SK-N-MC (cell line): ENCODE measurements at regions not wholly inside any gene's neighbourhood (a gene's known extent, or its start where the extent isn't known, plus 50 kb on each side); places are given as distances from the start of the nearest gene placed in this dataset.

Source experiments
- DNase-seq: peaks from one replicate; pipeline ENCODE4 v3.0.0-alpha.2; 2011; ENCODE audit warnings: low read depth, low spot score
- H3K27ac ChIP-seq: fragments of 200-600 bp; sonication (generic); 2 replicates; pipeline ENCODE4 v1.5.1; 2016; ENCODE audit warnings: mixed run types
- H3K36me3 ChIP-seq: fragments of 200-600 bp; sonication (generic); 2 replicates; pipeline ENCODE4 v1.6.1; 2017; ENCODE audit warnings: antibody characterized with exemption, low read length, mixed read lengths; ENCODE audit not compliant: insufficient read depth
- H3K4me3 ChIP-seq: fragments of 200-600 bp; sonication (generic); 2 replicates; pipeline ENCODE4 v1.5.1; 2016
- H3K9ac ChIP-seq: fragments of 200-600 bp; sonication (generic); 2 replicates; pipeline ENCODE4 v1.8.0; 2017; ENCODE audit warnings: mixed run types, mixed read lengths; ENCODE audit not compliant: insufficient read length
- H3K9me3 ChIP-seq: fragments of 200-600 bp; sonication (generic); 2 replicates; pipeline ENCODE4 v1.6.1; 2017; ENCODE audit warnings: low read depth, mild to moderate bottlenecking, antibody characterized with exemption, low read length, moderate library complexity, mixed read lengths
- EZH2 ChIP-seq: fragments of 200-600 bp; sonication (generic); IDR thresholded peaks from one replicate; pipeline ENCODE4 v1.6.1; 2017; ENCODE audit warnings: antibody characterized with exemption
- FOXP2 ChIP-seq: optimal IDR thresholded peaks from 2 replicates; pipeline ENCODE3; 2011; ENCODE audit warnings: mild to moderate bottlenecking, moderate library complexity; ENCODE audit not compliant: insufficient read depth; ENCODE audit errors: extremely low read length, control extremely low read depth
- POLR2AphosphoS5 ChIP-seq: IDR thresholded peaks from 2 replicates; pipeline ENCODE4 v1.6.1; 2012; ENCODE audit warnings: mild to moderate bottlenecking, low read depth, low read length, borderline replicate concordance

GRCh38 chr3:56971816-56972215 lies 88.6 kb upstream of the SPATA12 start:
- Histone ChIP-seq H3K9ac (no peak overlapping the region), H3K9me3 (no peaks in the 10 kb centered on the region), H3K27ac (no peak overlapping the region), H3K4me3 (no peak overlapping the region), H3K36me3 (no peaks in the 10 kb centered on the region)
- DNase-seq: no peak
- TF ChIP-seq POLR2AphosphoS5 (no peak), EZH2 (no peak)

- no peaks in the 10 kb centered on the region for H3K36me3 ChIP-seq
- H3K27ac ChIP-seq: no peak overlapping the region
- no peak for TF ChIP-seq POLR2AphosphoS5
- TF ChIP-seq FOXP2: no peak
- no peak for TF ChIP-seq EZH2
- no peak overlapping the region for H3K4me3 ChIP-seq
- H3K9me3 ChIP-seq: no peaks in the 10 kb centered on the region
- no peak overlapping the region for H3K9ac ChIP-seq
- no peak for DNase-seq
Measured at GRCh38 chr3:56971261-56971660, 89.2 kb upstream of the SPATA12 start.

GRCh38 chr3:56970461-56970879 lies 90.0 kb upstream of the SPATA12 start:
- Histone ChIP-seq H3K9ac (no peak overlapping the region), H3K9me3 (no peaks in the 10 kb centered on the region), H3K4me3 (no peak overlapping the region), H3K27ac (no peak overlapping the region), H3K36me3 (no peaks in the 10 kb centered on the region)
- no peak for TF ChIP-seq FOXP2
- no peak for TF ChIP-seq POLR2AphosphoS5
- TF ChIP-seq EZH2: no peak
- DNase-seq: no peak

GRCh38 chr3:56969851-56970250 lies 90.6 kb upstream of the SPATA12 start:
- H3K4me3 ChIP-seq: no peak overlapping the region
- no peak overlapping the region for H3K27ac ChIP-seq
- TF ChIP-seq EZH2: no peak
- no peak for TF ChIP-seq POLR2AphosphoS5
- TF ChIP-seq FOXP2: no peak
- no peak overlapping the region for H3K9ac ChIP-seq
- no peaks in the 10 kb centered on the region for H3K36me3 ChIP-seq
- H3K9me3 ChIP-seq: no peaks in the 10 kb centered on the region
- DNase-seq: no peak

GRCh38 chr3:56966509-56966908 lies 94.0 kb upstream of the SPATA12 start:
- Histone ChIP-seq H3K9me3 (no peaks in the 10 kb centered on the region), H3K36me3 (no peaks in the 10 kb centered on the region), H3K27ac (no peak overlapping the region), H3K9ac (no peak overlapping the region), H3K4me3 (no peak overlapping the region)
- no peak for DNase-seq
- TF ChIP-seq EZH2 (no peak), POLR2AphosphoS5 (no peak)

- H3K4me3 ChIP-seq: no peak overlapping the region
- H3K36me3 ChIP-seq: no peaks in the 10 kb centered on the region
- TF ChIP-seq FOXP2: no peak
- no peak for TF ChIP-seq POLR2AphosphoS5
- H3K9me3 ChIP-seq: no peaks in the 10 kb centered on the region
- H3K27ac ChIP-seq: no peak overlapping the region
- no peak for DNase-seq
- H3K9ac ChIP-seq: no peak overlapping the region
Measured at GRCh38 chr3:56966104-56966503, 94.4 kb upstream of the SPATA12 start.

- Histone ChIP-seq H3K9me3 (no peaks in the 10 kb centered on the region), H3K27ac (no peak overlapping the region), H3K9ac (no peak overlapping the region), H3K36me3 (no peaks in the 10 kb centered on the region), H3K4me3 (no peak overlapping the region)
- no peak for DNase-seq
- TF ChIP-seq EZH2 (no peak), FOXP2 (no peak)
Measured at GRCh38 chr3:56962922-56963321, 97.5 kb upstream of the SPATA12 start.

- no peak for DNase-seq
- TF ChIP-seq POLR2AphosphoS5: no peak
- no peak for TF ChIP-seq FOXP2
- no peak for TF ChIP-seq EZH2
- no peak overlapping the region for H3K4me3 ChIP-seq
- no peak overlapping the region for H3K27ac ChIP-seq
- H3K9me3 ChIP-seq: no peaks in the 10 kb centered on the region
- H3K36me3 ChIP-seq: no peaks in the 10 kb centered on the region
- H3K9ac ChIP-seq: no peak overlapping the region
Measured at GRCh38 chr3:56962206-56962605, 98.3 kb upstream of the SPATA12 start.

GRCh38 chr3:56960234-56960917 lies 100.1 kb upstream of the SPATA12 start:
- no peak for DNase-seq
- no peak for TF ChIP-seq POLR2AphosphoS5
- no peak for TF ChIP-seq EZH2
- no peak for TF ChIP-seq FOXP2
- H3K9me3 ChIP-seq: no peaks in the 10 kb centered on the region

More at GRCh38 chr3:56960234-56960917, 100.1 kb upstream of the SPATA12 start:
- Histone ChIP-seq H3K4me3 (no peak overlapping the region), H3K36me3 (no peaks in the 10 kb centered on the region), H3K9ac (no peak overlapping the region), H3K27ac (no peak overlapping the region)
